Hypothalamus (tissue), 51 donors: ENCODE measurements at regions not wholly inside any gene's neighbourhood (a gene's known extent, or its start where the extent isn't known, plus 50 kb on each side); places are given as distances from the start of the nearest gene placed in this dataset.
A peak's percentile ranks its signal among the peaks of the same experiment; 100 is the strongest.
"Not testable (repeated sequence)": the region's sequence is repeated elsewhere in the genome, so short reads cannot be mapped to it uniquely, and the experiment has no call there.

Experiments used
- DNase-seq, 51 donors: peaks; one replicate each; lab custom pipeline; 2025; lab: John Stamatoyannopoulos, UW

- no peak for DNase-seq
Measured at GRCh38 chr1:165147799-165148198, 208.7 kb downstream of the LMX1A start.

- peak in 34 of 51 donors; percentile 1 to 69 (median 28) for DNase-seq
Measured at GRCh38 chr1:165144757-165145397, 211.6 kb downstream of the LMX1A start.

GRCh38 chr1:165143437-165144065, 213.0 kb downstream of the LMX1A start:
- DNase-seq = peak in 1 of 51 donors; percentile 3

- no peak for DNase-seq
Measured at GRCh38 chr1:165138960-165139359, 217.6 kb downstream of the LMX1A start.

GRCh38 chr1:165137551-165138316, 218.8 kb downstream of the LMX1A start:
- DNase-seq = no peak

- DNase-seq = no peak
Measured at GRCh38 chr1:165134431-165134830, 222.1 kb downstream of the LMX1A start.

- DNase-seq = peak in 37 of 51 donors; percentile 1 to 72 (median 28)
Measured at GRCh38 chr1:165129568-165130164, 226.8 kb downstream of the LMX1A start.

GRCh38 chr1:165124772-165125171, 231.7 kb downstream of the LMX1A start:
- no peak for DNase-seq

- no peak for DNase-seq
Measured at GRCh38 chr1:165119086-165119485, 237.4 kb downstream of the LMX1A start.

- no peak for DNase-seq
Measured at GRCh38 chr1:165117482-165117881, 239.0 kb downstream of the LMX1A start.

GRCh38 chr1:165116732-165117131, 239.8 kb downstream of the LMX1A start:
- no peak for DNase-seq

- DNase-seq = no peak
Measured at GRCh38 chr1:165116171-165116570, 240.3 kb downstream of the LMX1A start.

GRCh38 chr1:165114889-165115285, 241.6 kb downstream of the LMX1A start:
- DNase-seq = no peak

GRCh38 chr1:165114022-165114888, 242.3 kb downstream of the LMX1A start:
- DNase-seq = peak in 23 of 51 donors; percentile 1 to 54 (median 14)

GRCh38 chr1:165112260-165112659, 244.3 kb downstream of the LMX1A start:
- no peak for DNase-seq

- DNase-seq = no peak
Measured at GRCh38 chr1:165109013-165109412, 247.5 kb downstream of the LMX1A start.

- not testable (repeated sequence) for DNase-seq
Measured at GRCh38 chr1:165092542-165093162, 263.9 kb downstream of the LMX1A start.

GRCh38 chr1:165080253-165080896, 276.1 kb downstream of the LMX1A start:
- no peak for DNase-seq

- DNase-seq = no peak
Measured at GRCh38 chr1:165078391-165078790, 278.1 kb downstream of the LMX1A start.
